ENCODE measurements at regions not wholly inside any gene's neighbourhood (a gene's known extent, or its start where the extent isn't known, plus 50 kb on each side); places are given as distances from the start of the nearest gene placed in this dataset.

DNA sequence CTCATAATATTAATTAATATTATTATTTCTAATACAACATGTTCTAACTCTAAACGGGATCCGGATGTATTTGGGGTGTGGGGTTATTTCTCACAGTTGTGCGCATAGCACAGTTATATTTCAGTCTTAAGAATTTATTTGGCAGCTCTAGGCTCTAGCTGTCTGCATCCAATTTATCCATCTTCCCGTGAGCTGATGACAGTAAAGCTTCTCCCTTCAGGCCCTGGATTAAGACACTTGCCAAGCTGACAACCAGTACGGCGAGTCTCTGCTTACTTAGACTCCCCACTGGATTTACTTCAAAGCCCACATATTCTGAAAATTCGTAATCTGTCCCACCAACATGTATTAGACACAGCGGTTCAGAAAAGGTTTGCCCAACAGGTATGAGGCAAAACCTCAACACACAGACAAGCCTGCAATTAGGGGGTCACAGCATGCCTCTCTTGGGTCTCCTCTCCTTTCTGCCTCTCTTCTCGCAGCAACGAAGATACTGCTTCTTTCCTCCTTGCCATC, 232.9 kb upstream of the TMTC1 start:
- Mint-ChIP-seq H3K36me3 (no peaks in the 10 kb centered on the region), H3K4me1 (peaks cover 37% of the 10 kb centered on the region), H3K27me3 (ENCODE audit: low read depth) (peaks cover 13% of the 10 kb centered on the region), H3K4me3 (no peak overlapping the region), H3K9me3 (no peaks in the 10 kb centered on the region), H3K27ac (no peak overlapping the region)
- no peak for DNase-seq (ENCODE audit: low spot score in 2 of 2, unreplicated experiment in 2 of 2)
- TF ChIP-seq CTCF (IDR thresholded peaks at IDR 0.05; ENCODE audit: unreplicated experiment): no peak

DNA sequence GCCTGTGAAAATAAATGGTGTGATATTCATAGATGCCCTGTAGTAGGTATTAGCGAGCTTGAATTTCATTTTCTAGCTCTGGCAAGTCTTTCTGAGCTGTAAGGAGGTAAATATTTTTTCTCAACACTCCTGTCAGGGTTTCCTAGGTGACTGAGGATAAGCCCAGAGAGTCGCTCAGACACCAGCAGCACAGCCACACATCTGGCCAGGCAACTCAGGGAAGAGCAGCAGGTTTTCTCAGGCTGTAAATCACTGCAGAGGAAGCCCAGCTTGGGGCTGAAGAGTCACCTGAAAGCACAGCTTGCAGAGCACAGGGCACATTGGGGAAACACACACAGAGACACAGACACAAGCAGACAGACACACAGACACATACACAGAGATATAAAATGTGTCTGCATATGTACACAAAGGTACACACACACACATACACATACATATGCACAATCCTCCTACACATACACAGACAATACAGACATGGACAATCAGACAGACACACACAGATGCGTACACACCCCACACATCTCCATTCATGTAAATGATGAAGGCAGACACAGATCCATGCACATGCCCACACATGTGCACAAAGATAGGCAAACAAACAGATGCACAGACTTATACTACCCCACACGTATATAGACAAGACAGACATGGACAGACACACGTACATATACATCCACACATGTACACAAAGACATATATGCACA, 232.0 kb upstream of the TMTC1 start:
- H3K27me3 Mint-ChIP-seq (ENCODE audit: low read depth): peaks cover 13% of the 10 kb centered on the region

GRCh38 chr12:30014991-30015390, 231.2 kb upstream of the TMTC1 start:
- DNase-seq (ENCODE audit: low spot score in 2 of 2, unreplicated experiment in 2 of 2): no peak
- Mint-ChIP-seq H3K27me3 (ENCODE audit: low read depth) (peaks cover 13% of the 10 kb centered on the region), H3K4me1 (peaks cover 32% of the 10 kb centered on the region), H3K9me3 (no peaks in the 10 kb centered on the region), H3K36me3 (no peaks in the 10 kb centered on the region), H3K4me3 (no peak overlapping the region), H3K27ac (no peak overlapping the region)
- no peak for TF ChIP-seq CTCF (IDR thresholded peaks at IDR 0.05; ENCODE audit: unreplicated experiment)

More for the DNA sequence above, 232.0 kb upstream of the TMTC1 start:
- H3K4me3 Mint-ChIP-seq: no peak overlapping the region
- no peaks in the 10 kb centered on the region for H3K9me3 Mint-ChIP-seq
- no peaks in the 10 kb centered on the region for H3K36me3 Mint-ChIP-seq
- no peak overlapping the region for H3K27ac Mint-ChIP-seq
- DNase-seq (ENCODE audit: low spot score in 2 of 2, unreplicated experiment in 2 of 2): no peak
- peaks cover 32% of the 10 kb centered on the region for H3K4me1 Mint-ChIP-seq
- TF ChIP-seq CTCF (IDR thresholded peaks at IDR 0.05; ENCODE audit: unreplicated experiment): no peak

DNA sequence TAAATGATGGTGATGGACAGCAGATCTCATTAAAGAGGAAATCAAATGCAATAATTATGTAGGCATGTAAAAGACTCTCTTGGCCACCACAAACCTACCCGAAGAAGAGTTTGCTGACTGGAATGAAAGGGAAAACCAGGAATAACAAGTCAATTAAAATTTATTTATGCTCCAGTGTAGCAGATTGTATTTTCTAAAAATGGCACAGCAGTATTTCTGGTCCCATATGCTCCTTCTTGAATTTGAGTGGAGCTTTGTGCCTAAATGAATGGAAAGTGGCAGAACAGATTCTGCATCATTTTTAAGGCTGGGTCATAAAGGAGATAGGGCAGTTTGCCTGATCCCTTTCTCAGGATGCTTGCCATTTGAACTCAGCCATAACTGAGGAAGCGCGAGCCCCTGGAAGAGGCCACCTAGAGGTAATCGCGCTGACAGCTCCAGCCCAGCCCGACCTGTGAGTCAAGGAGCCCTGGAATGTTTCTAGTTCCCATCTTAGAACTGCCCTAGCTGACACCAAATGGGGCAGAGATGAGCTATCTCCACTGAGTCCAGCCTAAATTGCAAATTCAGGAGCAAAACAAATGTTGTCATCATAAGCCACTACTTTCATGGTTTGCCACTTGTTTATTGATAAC, 229.2 kb upstream of the TMTC1 start:
- Mint-ChIP-seq H3K27me3 (ENCODE audit: low read depth) (peaks cover 13% of the 10 kb centered on the region), H3K9me3 (peaks cover 4% of the 10 kb centered on the region), H3K4me3 (no peak overlapping the region), H3K36me3 (no peaks in the 10 kb centered on the region), H3K27ac (no peak overlapping the region), H3K4me1 (peaks cover 28% of the 10 kb centered on the region)
- no peak for TF ChIP-seq CTCF (IDR thresholded peaks at IDR 0.05; ENCODE audit: unreplicated experiment)
- DNase-seq (ENCODE audit: low spot score in 2 of 2, unreplicated experiment in 2 of 2): no peak

DNA sequence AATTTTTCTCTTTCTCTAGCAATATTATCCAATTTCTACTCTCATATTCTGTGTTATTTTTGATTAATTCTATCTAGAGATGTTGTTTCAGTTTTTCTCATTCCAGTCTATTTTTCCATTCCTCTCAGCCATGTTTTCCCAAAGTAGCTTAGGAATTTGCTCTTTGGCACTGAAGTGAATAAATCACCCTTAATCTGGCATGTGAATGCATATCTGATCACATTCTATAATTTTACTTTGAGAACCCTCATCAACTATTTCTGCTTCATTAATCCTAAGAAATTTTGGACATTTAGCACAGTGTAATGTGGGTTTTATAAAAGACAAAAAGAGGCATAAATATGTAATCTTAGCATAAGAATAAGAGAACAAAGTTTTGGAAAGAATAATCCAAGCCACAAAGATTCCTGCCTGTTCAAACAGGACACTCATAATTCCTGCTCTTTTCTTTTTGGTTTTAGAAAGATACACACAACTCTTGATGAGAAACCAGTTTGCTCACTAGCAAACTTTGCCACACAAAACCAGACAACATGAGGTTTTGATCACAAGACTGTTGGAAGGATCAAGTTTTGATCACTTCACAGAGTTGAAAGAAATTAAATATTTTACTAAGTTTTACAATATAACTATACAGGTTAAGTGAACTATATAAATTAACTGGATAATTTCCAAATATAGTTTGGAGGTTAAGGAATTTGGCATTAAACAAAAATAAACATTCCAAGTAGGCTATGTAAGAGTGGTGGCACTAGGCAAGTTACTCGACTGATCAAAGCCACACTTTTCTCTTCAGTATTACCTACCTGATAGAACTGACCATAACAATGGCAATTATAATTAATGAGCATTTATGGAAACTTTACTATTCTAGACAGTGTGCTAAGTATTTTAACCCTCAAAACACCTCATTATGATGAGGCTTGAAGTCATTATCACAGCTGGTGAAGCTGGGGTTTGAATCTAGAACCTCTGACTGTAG, 226.6 kb upstream of the TMTC1 start:
- H3K36me3 Mint-ChIP-seq: no peaks in the 10 kb centered on the region
- H3K4me1 Mint-ChIP-seq: peaks cover 12% of the 10 kb centered on the region
- TF ChIP-seq CTCF (IDR thresholded peaks at IDR 0.05; ENCODE audit: unreplicated experiment): no peak
- no peak overlapping the region for H3K27ac Mint-ChIP-seq
- H3K9me3 Mint-ChIP-seq: peaks cover 10% of the 10 kb centered on the region
- peaks cover 9% of the 10 kb centered on the region for H3K27me3 Mint-ChIP-seq (ENCODE audit: low read depth)
- no peak overlapping the region for H3K4me3 Mint-ChIP-seq
- no peak for DNase-seq (ENCODE audit: low spot score in 2 of 2, unreplicated experiment in 2 of 2)

Measured in mesothelial cell of epicardium (in vitro differentiated cells).